Adrenal gland (tissue), 9 donors: ENCODE measurements at regions not wholly inside any gene's neighbourhood (a gene's known extent, or its start where the extent isn't known, plus 50 kb on each side); places are given as distances from the start of the nearest gene placed in this dataset.

Source experiments
- DNase-seq, 7 donors: peaks; one replicate each; pipeline ENCODE4 v3.0.0-alpha.2; 2019 to 2020
- H3K27ac ChIP-seq, 5 donors: fragments of 200-600 bp; sonication (generic) in 4 of 5; 1 replicate in 3 of 5; 2 replicates in 2 of 5; pipeline versions ENCODE4 v1.5.1 to v1.8.0; 2016 to 2020; ENCODE audit warnings: mild to moderate bottlenecking in 1 of 5
- H3K27me3 ChIP-seq: fragments of 200-600 bp; 2 replicates; pipeline ENCODE4 v1.8.0; 2021
- H3K36me3 ChIP-seq, 2 donors: fragments of 200-600 bp; replicated peaks in 1 of 2; 1 replicate in 1 of 2; 2 replicates in 1 of 2; pipeline versions ENCODE4 v1.5.1 to v1.8.0; 2018 to 2022
- H3K4me1 ChIP-seq, 2 donors: fragments of 200-600 bp; replicated peaks in 1 of 2; 1 replicate in 1 of 2; 2 replicates in 1 of 2; pipeline versions ENCODE4 v1.5.1 to v1.8.0; 2018 to 2021
- H3K4me3 ChIP-seq, 4 donors: fragments of 200-600 bp; sonication (generic) in 3 of 4; one replicate each; pipeline ENCODE4 v1.5.1; 2016 to 2018
- H3K9me3 ChIP-seq, 3 donors: fragments of 200-600 bp; sonication (generic) in 1 of 3; replicated peaks in 1 of 3; 1 replicate in 2 of 3; 2 replicates in 1 of 3; pipeline versions ENCODE4 v1.5.1 to v1.8.0; 2016 to 2021
- POLR2A ChIP-seq, 2 donors: fragments of 450-650 bp; IDR thresholded peaks; one replicate each; pipeline ENCODE4 v1.6.1; 2017; ENCODE audit warnings: antibody characterized with exemption in 2 of 2, mild to moderate bottlenecking in 2 of 2, moderate library complexity in 1 of 2
- WGBS, 4 donors: extraction: QIAGEN DNeasy Blood & Tissue Kit in 2 of 4; methylation state at CpG; one replicate each; pipeline versions ENCODE4 v1.1.5 to v1.1.7; 2013 to 2017; 5-methylcytosine and 5-hydroxymethylcytosine counted together
- intact Hi-C, 2 donors: fragments of 100-400 bp; cut with DNase I; formaldehyde crosslinking; loops; one replicate each; pipeline versions ENCODE4 v1.14.1 to v1.15.0; 2022 to 2023
- TF ChIP-seq, protein P1 (sequence below), 6 experiments: fragments of 450-650 bp in 4 of 6; fragments of 200-600 bp in 2 of 6; sonication (generic) in 1 of 6; IDR thresholded peaks; 1 replicate in 5 of 6; 2 replicates in 1 of 6; pipeline versions ENCODE4 v1.5.1 to v1.8.0; 2016 to 2021; ENCODE audit warnings: antibody characterized with exemption in 6 of 6, mild to moderate bottlenecking in 2 of 6, moderate library complexity in 1 of 6
- donor health status: healthy with polysubstance abuse.
- donor health status: Bipolar disorder and iron deficiency.
- donor health status: DM: yes; HTN: yes; CAD: no.
- donor health status: DM: no; HTN: no; CAD: no.
- donor health status: DM: no; HTN: no; CAD: no.

DNA sequence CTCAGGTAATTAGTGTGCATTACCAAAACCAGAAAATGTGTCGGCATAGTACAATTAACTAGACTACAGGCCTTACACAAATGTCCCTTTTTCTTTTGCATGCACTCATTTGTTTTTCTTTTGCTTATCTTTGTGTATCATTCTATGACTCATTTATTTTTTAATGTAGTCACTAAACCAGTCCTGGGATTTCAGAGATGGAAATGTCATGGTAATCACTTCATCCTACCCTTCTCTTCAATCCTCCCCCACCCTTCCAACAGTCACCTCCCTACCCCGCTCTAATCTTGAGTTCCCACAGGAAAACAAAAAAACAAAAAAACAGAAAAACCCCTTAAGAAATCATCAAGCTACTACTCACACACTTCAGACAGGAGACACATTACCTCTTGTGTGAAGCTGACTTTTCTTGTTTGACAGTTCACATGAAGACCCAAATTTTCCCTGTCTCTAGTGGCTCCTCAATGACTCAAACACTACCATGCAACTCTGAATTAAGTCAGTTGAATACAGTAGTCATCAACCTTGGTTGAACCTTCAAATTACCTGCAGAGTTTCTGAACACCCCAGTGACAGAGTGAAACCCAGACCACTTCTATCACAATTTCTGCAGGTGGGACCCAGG lies 242.4 kb upstream of the SALL1 start:
- no peak overlapping the region for H3K27ac ChIP-seq
- no peaks in the 10 kb centered on the region for H3K4me1 ChIP-seq
- no peak for TF ChIP-seq POLR2A (IDR thresholded peaks at IDR 0.05)
- TF ChIP-seq, protein P1, sequence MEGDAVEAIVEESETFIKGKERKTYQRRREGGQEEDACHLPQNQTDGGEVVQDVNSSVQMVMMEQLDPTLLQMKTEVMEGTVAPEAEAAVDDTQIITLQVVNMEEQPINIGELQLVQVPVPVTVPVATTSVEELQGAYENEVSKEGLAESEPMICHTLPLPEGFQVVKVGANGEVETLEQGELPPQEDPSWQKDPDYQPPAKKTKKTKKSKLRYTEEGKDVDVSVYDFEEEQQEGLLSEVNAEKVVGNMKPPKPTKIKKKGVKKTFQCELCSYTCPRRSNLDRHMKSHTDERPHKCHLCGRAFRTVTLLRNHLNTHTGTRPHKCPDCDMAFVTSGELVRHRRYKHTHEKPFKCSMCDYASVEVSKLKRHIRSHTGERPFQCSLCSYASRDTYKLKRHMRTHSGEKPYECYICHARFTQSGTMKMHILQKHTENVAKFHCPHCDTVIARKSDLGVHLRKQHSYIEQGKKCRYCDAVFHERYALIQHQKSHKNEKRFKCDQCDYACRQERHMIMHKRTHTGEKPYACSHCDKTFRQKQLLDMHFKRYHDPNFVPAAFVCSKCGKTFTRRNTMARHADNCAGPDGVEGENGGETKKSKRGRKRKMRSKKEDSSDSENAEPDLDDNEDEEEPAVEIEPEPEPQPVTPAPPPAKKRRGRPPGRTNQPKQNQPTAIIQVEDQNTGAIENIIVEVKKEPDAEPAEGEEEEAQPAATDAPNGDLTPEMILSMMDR (IDR thresholded peaks at IDR 0.05) = no peak
- no peaks in the 10 kb centered on the region for H3K27me3 ChIP-seq
- no peaks in the 10 kb centered on the region for H3K36me3 ChIP-seq
- no peaks in the 10 kb centered on the region for H3K9me3 ChIP-seq
- DNase-seq = no peak
- H3K4me3 ChIP-seq = no peak overlapping the region
- 74 to 88% (median 78%) methylated on average over 2 of the region's 2 CpGs for WGBS, 4 donors
- intact Hi-C loops = no loop called here

DNA sequence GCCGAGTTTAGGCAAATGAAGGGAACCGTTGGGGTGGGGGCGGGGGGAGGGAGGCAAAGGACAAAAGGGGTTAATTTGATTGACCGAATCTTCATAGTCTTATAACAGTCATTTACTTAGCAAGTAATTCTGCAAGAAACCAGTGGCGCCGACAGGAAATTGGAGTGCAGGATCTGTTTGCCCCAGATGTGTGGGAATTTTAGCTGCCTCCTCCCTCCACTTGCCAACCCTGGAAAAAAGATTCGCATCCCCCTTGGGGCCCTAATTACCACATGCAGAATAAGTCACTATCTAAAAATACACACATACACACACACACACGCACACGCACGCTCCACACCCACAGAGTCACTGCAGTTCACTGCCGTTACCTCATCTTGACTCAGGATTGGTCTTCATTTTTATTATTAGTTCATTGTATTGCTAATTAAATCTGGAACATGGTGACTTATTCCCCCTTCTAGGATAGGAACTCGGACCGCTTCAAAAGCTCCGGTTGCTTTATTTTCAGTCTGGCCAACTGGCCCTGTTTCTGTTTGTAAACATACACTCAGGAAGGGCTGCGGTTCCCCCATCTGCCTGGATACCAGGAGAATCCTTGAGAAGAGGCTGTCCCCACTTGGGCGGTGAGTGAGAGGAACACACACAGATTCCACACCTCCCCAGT lies 241.6 kb upstream of the SALL1 start:
- Histone ChIP-seq H3K36me3 (no peaks in the 10 kb centered on the region), H3K4me1 (no peaks in the 10 kb centered on the region), H3K27me3 (no peaks in the 10 kb centered on the region), H3K9me3 (no peaks in the 10 kb centered on the region), H3K4me3 (no peak overlapping the region), H3K27ac (no peak overlapping the region)
- intact Hi-C loops = no loop called here
- no peak for TF ChIP-seq POLR2A (IDR thresholded peaks at IDR 0.05)
- TF ChIP-seq, protein P1 (IDR thresholded peaks at IDR 0.05) = no peak
- no peak for DNase-seq
- 50 to 60% (median 52%) methylated on average over 15 to 16 of the region's 16 CpGs for WGBS, 4 donors

DNA sequence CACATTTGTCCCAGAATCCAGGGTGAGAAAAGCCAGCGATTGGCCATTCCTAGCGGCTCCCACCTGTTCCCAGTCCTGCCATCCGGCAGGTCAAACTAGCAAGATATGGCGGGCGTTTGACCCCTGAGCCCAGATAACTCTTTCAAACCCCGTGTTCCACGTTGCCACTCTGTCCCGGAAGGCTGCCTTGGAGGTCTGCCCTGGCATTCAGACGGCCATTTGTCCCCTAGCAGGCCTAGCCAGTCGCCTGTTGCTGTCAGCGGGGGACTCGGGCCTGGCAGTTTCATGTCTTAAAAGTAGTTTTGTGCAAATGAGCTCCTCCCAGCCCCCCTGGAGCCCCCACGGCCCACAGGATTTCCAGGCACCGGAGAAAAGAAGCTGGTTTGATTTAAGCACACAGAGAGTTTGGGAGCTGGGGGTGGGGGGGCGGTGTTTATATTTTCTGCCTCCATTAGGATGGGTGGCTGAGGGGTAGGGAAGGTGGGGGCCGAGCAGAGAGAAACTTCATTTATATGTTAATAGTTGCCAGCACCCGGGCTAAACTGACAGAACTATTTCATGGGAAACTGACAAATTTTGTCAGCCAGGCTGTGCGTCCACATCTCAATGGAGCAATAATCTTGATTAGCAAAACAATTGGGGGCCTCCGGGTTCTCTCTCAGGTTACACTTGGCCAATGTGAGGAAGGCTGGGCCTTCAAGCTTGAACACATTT lies 240.9 kb upstream of the SALL1 start:
- Histone ChIP-seq H3K36me3 (no peaks in the 10 kb centered on the region), H3K27ac (no peak overlapping the region), H3K27me3 (no peaks in the 10 kb centered on the region), H3K9me3 (no peaks in the 10 kb centered on the region), H3K4me1 (no peaks in the 10 kb centered on the region), H3K4me3 (no peak overlapping the region)
- 40 to 51% (median 44%) methylated on average over 12 to 19 of the region's 19 CpGs for WGBS, 4 donors
- no peak for DNase-seq
- TF ChIP-seq, protein P1 (IDR thresholded peaks at IDR 0.05) = no peak
- intact Hi-C loops = no loop called here

DNA sequence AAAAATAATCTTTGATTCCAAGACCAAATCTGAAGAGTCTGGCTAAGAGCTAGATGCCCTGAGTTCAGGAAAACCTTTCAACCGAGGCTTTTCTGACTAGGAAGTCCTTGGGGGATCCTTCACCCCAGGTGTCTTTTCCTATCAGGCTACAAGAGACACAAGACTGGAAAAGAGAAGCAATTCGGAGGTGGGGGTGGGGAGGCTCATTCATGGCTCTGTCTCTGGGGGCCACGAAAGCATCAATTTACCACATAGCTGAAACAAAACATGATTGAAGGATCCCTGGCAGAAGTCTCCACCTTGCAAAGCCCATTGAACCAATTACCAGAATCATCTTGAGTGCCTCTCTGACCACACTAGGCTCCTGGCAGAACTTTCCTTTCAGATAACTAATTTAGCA lies 239.8 kb upstream of the SALL1 start:
- Histone ChIP-seq H3K4me3 (no peak overlapping the region), H3K9me3 (no peaks in the 10 kb centered on the region), H3K27ac (no peak overlapping the region), H3K4me1 (no peaks in the 10 kb centered on the region), H3K27me3 (peaks cover 3% of the 10 kb centered on the region), H3K36me3 (no peaks in the 10 kb centered on the region)
- no peak for TF ChIP-seq POLR2A (IDR thresholded peaks at IDR 0.05)
- TF ChIP-seq, protein P1 (IDR thresholded peaks at IDR 0.05) = no peak
- intact Hi-C loops = no loop called here
- WGBS, 4 donors = 34 to 51% (median 49%) methylated on average over 3 of the region's 3 CpGs
- no peak for DNase-seq
